Panc1 (cell line): ENCODE measurements at regions not wholly inside any gene's neighbourhood (a gene's known extent, or its start where the extent isn't known, plus 50 kb on each side); places are given as distances from the start of the nearest gene placed in this dataset.

Source experiments
- CTCF ChIP-seq: fragments of 450-650 bp; IDR thresholded peaks from 2 replicates; pipeline ENCODE4 v1.5.1; 2017; ENCODE audit warnings: mild to moderate bottlenecking
- SIN3A ChIP-seq: IDR thresholded peaks from 2 replicates; pipeline ENCODE4 v1.6.1; 2012; ENCODE audit warnings: low read depth, mild to moderate bottlenecking, low read length, moderate library complexity, borderline replicate concordance; ENCODE audit not compliant: insufficient read depth
- TCF7L2 ChIP-seq: IDR thresholded peaks from 2 replicates; pipeline ENCODE4 v1.6.1; 2011; ENCODE audit warnings: mild to moderate bottlenecking, low read depth, low read length, inconsistent platforms

DNA sequence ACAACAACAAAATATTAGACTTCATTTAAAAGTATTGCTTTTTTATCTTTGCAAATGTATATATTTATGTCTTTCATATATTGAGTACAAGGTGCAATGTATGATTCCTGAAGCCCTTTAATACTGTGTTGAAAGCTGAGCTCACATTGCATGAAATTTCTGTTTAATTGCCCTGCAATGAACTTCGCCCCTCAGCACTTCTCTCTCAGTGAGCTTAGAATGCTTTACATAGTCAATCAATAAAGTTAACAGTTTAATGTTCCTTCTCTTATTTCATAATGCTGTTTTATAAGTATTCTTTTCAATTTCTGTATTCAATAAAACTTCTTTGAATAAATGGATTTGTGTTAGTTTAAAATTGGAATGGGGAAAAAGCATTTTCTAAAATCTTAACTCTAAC, 607.1 kb downstream of the SOX5 start:
- TF ChIP-seq TCF7L2, result no peak
- no peak for TF ChIP-seq CTCF
- TF ChIP-seq SIN3A, result no peak
